PFSK-1 (cell line): ENCODE measurements at regions not wholly inside any gene's neighbourhood (a gene's known extent, or its start where the extent isn't known, plus 50 kb on each side); places are given as distances from the start of the nearest gene placed in this dataset.

Source experiments
- FOXP2 ChIP-seq: optimal IDR thresholded peaks from 2 replicates; pipeline ENCODE3; 2011; ENCODE audit warnings: borderline replicate concordance, control low read depth, inconsistent platforms; ENCODE audit not compliant: insufficient read depth; ENCODE audit errors: extremely low read length, extremely low read depth
- POLR2AphosphoS5 ChIP-seq: IDR thresholded peaks from 2 replicates; pipeline ENCODE4 v1.6.1; 2012; ENCODE audit warnings: low read depth, mild to moderate bottlenecking, control low read depth, low read length, moderate library complexity
- REST ChIP-seq, 2 experiments: IDR thresholded peaks; 2 replicates each; pipeline versions ENCODE4 v1.6.1 to v1.8.0; 2011 to 2012; ENCODE audit warnings: low read depth in 2 of 2, low read length in 2 of 2, control low read depth in 1 of 2, inconsistent platforms in 1 of 2, mild to moderate bottlenecking in 1 of 2, moderate library complexity in 1 of 2; ENCODE audit not compliant: insufficient read depth in 1 of 2
- SIN3A ChIP-seq: IDR thresholded peaks from 2 replicates; pipeline ENCODE4 v1.6.1; 2012; ENCODE audit warnings: mild to moderate bottlenecking, low read length, moderate library complexity, borderline replicate concordance; ENCODE audit not compliant: insufficient read depth
- TAF1 ChIP-seq: IDR thresholded peaks from 2 replicates; pipeline ENCODE4 v1.6.1; 2012; ENCODE audit warnings: low read length, control low read depth, borderline replicate concordance; ENCODE audit not compliant: insufficient read depth

GRCh38 chr1:101547357-101547756, 310.5 kb downstream of the S1PR1 start:
- TF ChIP-seq TAF1 = no peak
- TF ChIP-seq POLR2AphosphoS5 = no peak
- no peak for TF ChIP-seq REST (IDR thresholded peaks at IDR 0.05; ENCODE audit: insufficient read depth in 1 of 2, low read depth in 2 of 2, low read length in 2 of 2)
- TF ChIP-seq FOXP2 = no peak
- TF ChIP-seq SIN3A = no peak
